Epithelial cell of prostate (primary cell): ENCODE measurements at regions not wholly inside any gene's neighbourhood (a gene's known extent, or its start where the extent isn't known, plus 50 kb on each side); places are given as distances from the start of the nearest gene placed in this dataset.

Experiments used
- DNase-seq: peaks from one replicate; pipeline ENCODE4 v3.0.0-alpha.2; 2011; ENCODE audit warnings: low read depth, low spot score
- H3K27ac ChIP-seq: fragments of 450-650 bp; 2 replicates; pipeline ENCODE4 v1.5.1; 2017; ENCODE audit warnings: mild to moderate bottlenecking

GRCh38 chr1:218572050-218572449 is 226.9 kb downstream of the TGFB2 start:
- no peak overlapping the region for H3K27ac ChIP-seq
- DNase-seq: no peak

- H3K27ac ChIP-seq: no peak overlapping the region
- DNase-seq: no peak
These were observed 228.8 kb downstream of the TGFB2 start for GRCh38 chr1:218573925-218574324.

- H3K27ac ChIP-seq: no peak overlapping the region
- DNase-seq: no peak
These were observed 229.9 kb downstream of the TGFB2 start for GRCh38 chr1:218575079-218575478.

- no peak for DNase-seq
These were observed 230.7 kb downstream of the TGFB2 start for GRCh38 chr1:218575856-218576255.

GRCh38 chr1:218582646-218583045 is 237.5 kb downstream of the TGFB2 start:
- no peak overlapping the region for H3K27ac ChIP-seq

More at GRCh38 chr1:218575856-218576255, 230.7 kb downstream of the TGFB2 start:
- H3K27ac ChIP-seq: no peak overlapping the region

GRCh38 chr1:218584418-218585155 is 239.5 kb downstream of the TGFB2 start:
- peak overlapping the region; percentile 57 for H3K27ac ChIP-seq
- DNase-seq: peak; percentile 20

More at GRCh38 chr1:218582646-218583045, 237.5 kb downstream of the TGFB2 start:
- no peak for DNase-seq

GRCh38 chr1:218585511-218586184 is 240.5 kb downstream of the TGFB2 start:
- DNase-seq: peak; percentile 43
- peak overlapping the region; percentile 57 for H3K27ac ChIP-seq

GRCh38 chr1:218587900-218588299 is 242.8 kb downstream of the TGFB2 start:
- no peak overlapping the region for H3K27ac ChIP-seq
- no peak for DNase-seq

- DNase-seq: no peak
- H3K27ac ChIP-seq: no peak overlapping the region
These were observed 243.5 kb downstream of the TGFB2 start for GRCh38 chr1:218588540-218589172.

- DNase-seq: no peak
- H3K27ac ChIP-seq: no peak overlapping the region
These were observed 244.4 kb downstream of the TGFB2 start for GRCh38 chr1:218589487-218589886.

GRCh38 chr1:218591966-218592365 is 246.8 kb downstream of the TGFB2 start:
- H3K27ac ChIP-seq: peak overlapping the region; percentile 55
- DNase-seq: no peak

GRCh38 chr1:218592688-218593087 is 247.6 kb downstream of the TGFB2 start:
- peak; percentile 22 for DNase-seq
- H3K27ac ChIP-seq: peak overlapping the region; percentile 55

GRCh38 chr1:218600968-218601367 is 255.8 kb downstream of the TGFB2 start:
- H3K27ac ChIP-seq: peak overlapping the region; percentile 27
- no peak for DNase-seq

GRCh38 chr1:218604217-218604616 is 259.1 kb downstream of the TGFB2 start:
- no peak overlapping the region for H3K27ac ChIP-seq
- no peak for DNase-seq

- H3K27ac ChIP-seq: no peak overlapping the region
- no peak for DNase-seq
These were observed 266.9 kb downstream of the TGFB2 start for GRCh38 chr1:218611916-218612585.

GRCh38 chr1:218613105-218613504 is 268.0 kb downstream of the TGFB2 start:
- H3K27ac ChIP-seq: no peak overlapping the region
- DNase-seq: no peak

GRCh38 chr1:218614031-218614430 is 268.9 kb downstream of the TGFB2 start:
- no peak for DNase-seq
- no peak overlapping the region for H3K27ac ChIP-seq

GRCh38 chr1:218616681-218617080 is 271.5 kb downstream of the TGFB2 start:
- no peak for DNase-seq

GRCh38 chr1:218617986-218618385 is 272.9 kb downstream of the TGFB2 start:
- DNase-seq: no peak
- peak overlapping the region; percentile 16 for H3K27ac ChIP-seq

More at GRCh38 chr1:218616681-218617080, 271.5 kb downstream of the TGFB2 start:
- H3K27ac ChIP-seq: no peak overlapping the region

GRCh38 chr1:218620956-218621355 is 275.8 kb downstream of the TGFB2 start:
- no peak overlapping the region for H3K27ac ChIP-seq
- no peak for DNase-seq

GRCh38 chr1:218624052-218624451 is 278.9 kb downstream of the TGFB2 start:
- no peak for DNase-seq
- H3K27ac ChIP-seq: no peak overlapping the region
